Esophagus muscularis mucosa (tissue), 4 donors: ENCODE measurements at regions not wholly inside any gene's neighbourhood (a gene's known extent, or its start where the extent isn't known, plus 50 kb on each side); places are given as distances from the start of the nearest gene placed in this dataset.

Experiments
- DNase-seq: peaks from one replicate; pipeline ENCODE4 v3.0.0-alpha.2; 2017; ENCODE audit errors: extremely low spot score
- H3K27ac ChIP-seq, 4 donors: fragments of 200-600 bp; sonication (generic); replicated peaks in 1 of 4; 1 replicate in 3 of 4; 2 replicates in 1 of 4; pipeline ENCODE4 v1.5.1; 2016 to 2019; ENCODE audit warnings: mild to moderate bottlenecking in 1 of 4
- H3K27me3 ChIP-seq, 4 donors: fragments of 200-600 bp; sonication (generic); one replicate each; pipeline versions ENCODE4 v1.5.1 to v1.6.0; 2016 to 2019
- H3K36me3 ChIP-seq, 4 donors: fragments of 200-600 bp; sonication (generic); one replicate each; pipeline ENCODE4 v1.5.1; 2016 to 2019
- H3K4me1 ChIP-seq, 4 donors: fragments of 200-600 bp; sonication (generic); one replicate each; pipeline ENCODE4 v1.5.1; 2016 to 2019
- H3K4me3 ChIP-seq, 4 donors: fragments of 200-600 bp; sonication (generic); 1 replicate in 2 of 4; 2 replicates in 2 of 4; pipeline ENCODE4 v1.5.1; 2016 to 2019; ENCODE audit warnings: mild to moderate bottlenecking in 4 of 4, moderate library complexity in 1 of 4
- H3K9me3 ChIP-seq, 4 donors: fragments of 200-600 bp; sonication (generic); 1 replicate in 3 of 4; 2 replicates in 1 of 4; pipeline ENCODE4 v1.5.1; 2016 to 2019
- CTCF ChIP-seq, 3 experiments: fragments of 200-600 bp in 2 of 3; fragments of 450-650 bp in 1 of 3; sonication (generic) in 2 of 3; IDR thresholded peaks; one replicate each; pipeline ENCODE4 v1.5.1; 2017 to 2019; ENCODE audit warnings: antibody characterized with exemption in 3 of 3, mild to moderate bottlenecking in 2 of 3, moderate library complexity in 1 of 3
- EP300 ChIP-seq: sonication (generic); formaldehyde crosslinking; IDR thresholded peaks from one replicate; pipeline ENCODE4 v1.6.1; 2017; ENCODE audit warnings: antibody characterized with exemption
- POLR2A ChIP-seq: fragments of 450-650 bp; IDR thresholded peaks from one replicate; pipeline ENCODE4 v1.6.1; 2017; ENCODE audit warnings: antibody characterized with exemption, moderate library complexity, mild to moderate bottlenecking, low read depth
- POLR2AphosphoS5 ChIP-seq, 2 donors: sonication (generic); formaldehyde crosslinking; IDR thresholded peaks; one replicate each; pipeline ENCODE4 v1.6.1; 2017; ENCODE audit warnings: antibody characterized with exemption in 2 of 2
- WGBS: methylation state at CpG from one replicate; pipeline ENCODE4 v1.1.5; 2018; 5-methylcytosine and 5-hydroxymethylcytosine counted together
- intact Hi-C: fragments of 100-400 bp; cut with DNase I; formaldehyde crosslinking; loops from one replicate; pipeline ENCODE4 v1.15.1; 2023

GRCh38 chr7:145850636-145851035 lies 266.0 kb upstream of the CNTNAP2 start:
- Histone ChIP-seq H3K27ac (no peak overlapping the region), H3K27me3 (no peaks in the 10 kb centered on the region), H3K4me1 (no peaks in the 10 kb centered on the region), H3K4me3 (no peak overlapping the region), H3K36me3 (no peaks in the 10 kb centered on the region), H3K9me3 (peaks cover 0 to 6% (median 2%) of the 10 kb centered on the region in 4 donors)
- DNase-seq: no peak
- no peak for TF ChIP-seq POLR2AphosphoS5 (IDR thresholded peaks at IDR 0.05)
- TF ChIP-seq CTCF (IDR thresholded peaks at IDR 0.05): no peak
- intact Hi-C loops: no loop called here
- WGBS: 69% methylated on average over 6 of the region's 6 CpGs

GRCh38 chr7:145848691-145849090 lies 267.9 kb upstream of the CNTNAP2 start:
- intact Hi-C loops: no loop called here
- DNase-seq: no peak
- Histone ChIP-seq H3K36me3 (no peaks in the 10 kb centered on the region), H3K27ac (no peak overlapping the region), H3K4me3 (no peak overlapping the region), H3K4me1 (no peaks in the 10 kb centered on the region), H3K27me3 (no peaks in the 10 kb centered on the region), H3K9me3 (no peaks in the 10 kb centered on the region)
- no peak for TF ChIP-seq POLR2A
- TF ChIP-seq POLR2AphosphoS5 (IDR thresholded peaks at IDR 0.05): no peak
- TF ChIP-seq EP300: no peak
- TF ChIP-seq CTCF (IDR thresholded peaks at IDR 0.05): no peak
- WGBS: 56% methylated on average over 1 of the region's 1 CpG

GRCh38 chr7:145845345-145845744 lies 271.3 kb upstream of the CNTNAP2 start:
- TF ChIP-seq EP300 (no peak), POLR2AphosphoS5 (IDR thresholded peaks at IDR 0.05) (no peak), CTCF (IDR thresholded peaks at IDR 0.05) (no peak), POLR2A (no peak)
- intact Hi-C loops: no loop called here
- no peaks in the 10 kb centered on the region for H3K4me1 ChIP-seq
- H3K27me3 ChIP-seq: no peaks in the 10 kb centered on the region
- no peaks in the 10 kb centered on the region for H3K9me3 ChIP-seq
- DNase-seq: no peak
- H3K4me3 ChIP-seq: no peak overlapping the region
- 76% methylated on average over 6 of the region's 6 CpGs for WGBS
- H3K27ac ChIP-seq: no peak overlapping the region
- no peaks in the 10 kb centered on the region for H3K36me3 ChIP-seq

- intact Hi-C loops: no loop called here
- no peaks in the 10 kb centered on the region for H3K27me3 ChIP-seq
- H3K4me3 ChIP-seq: no peak overlapping the region
- no peak for TF ChIP-seq CTCF (IDR thresholded peaks at IDR 0.05)
- TF ChIP-seq POLR2AphosphoS5 (IDR thresholded peaks at IDR 0.05): no peak
- no peak for TF ChIP-seq EP300
- no peak for TF ChIP-seq POLR2A
- no peaks in the 10 kb centered on the region for H3K36me3 ChIP-seq
- WGBS: 90% methylated on average over 1 of the region's 1 CpG
- no peaks in the 10 kb centered on the region for H3K9me3 ChIP-seq
- no peak overlapping the region for H3K27ac ChIP-seq
- no peak for DNase-seq
- H3K4me1 ChIP-seq: no peaks in the 10 kb centered on the region
Measured at GRCh38 chr7:145839814-145840213, 276.8 kb upstream of the CNTNAP2 start.

GRCh38 chr7:145831616-145832206 lies 284.9 kb upstream of the CNTNAP2 start:
- no peaks in the 10 kb centered on the region for H3K4me1 ChIP-seq
- 66% methylated on average over 4 of the region's 4 CpGs for WGBS
- DNase-seq: no peak
- no peak for TF ChIP-seq POLR2A
- no peak for TF ChIP-seq EP300
- no peak for TF ChIP-seq CTCF (IDR thresholded peaks at IDR 0.05)
- no peak for TF ChIP-seq POLR2AphosphoS5 (IDR thresholded peaks at IDR 0.05)
- H3K27ac ChIP-seq: no peak overlapping the region
- no peaks in the 10 kb centered on the region for H3K27me3 ChIP-seq
- no peaks in the 10 kb centered on the region for H3K36me3 ChIP-seq
- no peaks in the 10 kb centered on the region for H3K9me3 ChIP-seq
- intact Hi-C loops: no loop called here
- no peak overlapping the region for H3K4me3 ChIP-seq
